GM19467 (cell line): ENCODE measurements at regions not wholly inside any gene's neighbourhood (a gene's known extent, or its start where the extent isn't known, plus 50 kb on each side); places are given as distances from the start of the nearest gene placed in this dataset.

Source experiments
- ATAC-seq: cut with Tn5 transposase; IDR thresholded peaks from one replicate; pipeline ENCODE4 v1.9.1; 2021; ENCODE audit warnings: mild to moderate bottlenecking, moderate library complexity; ENCODE audit not compliant: unreplicated experiment

GRCh38 chr14:29264865-29265264, 498.3 kb downstream of the FOXG1 start:
- no peak for ATAC-seq

DNA sequence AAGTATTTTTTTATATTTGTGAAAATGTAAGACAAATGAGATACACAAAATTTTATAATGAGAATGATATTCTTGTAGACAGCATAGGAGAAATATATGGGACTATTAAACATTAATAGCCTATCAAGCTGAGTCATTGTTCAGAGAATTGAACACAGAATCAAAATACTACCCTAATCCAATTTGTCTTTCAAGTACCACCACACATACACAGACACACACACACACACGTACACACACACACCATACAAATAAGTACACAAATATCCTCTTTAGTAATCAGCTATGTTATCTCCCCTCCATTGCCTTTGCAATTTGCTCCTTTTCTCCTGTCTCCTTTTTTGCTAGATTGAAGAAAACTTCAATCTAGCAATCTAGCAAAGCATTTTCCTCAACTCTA, 499.3 kb downstream of the FOXG1 start:
- no peak for ATAC-seq

- ATAC-seq = no peak
Measured at GRCh38 chr14:29271669-29272068, 505.1 kb downstream of the FOXG1 start.

DNA sequence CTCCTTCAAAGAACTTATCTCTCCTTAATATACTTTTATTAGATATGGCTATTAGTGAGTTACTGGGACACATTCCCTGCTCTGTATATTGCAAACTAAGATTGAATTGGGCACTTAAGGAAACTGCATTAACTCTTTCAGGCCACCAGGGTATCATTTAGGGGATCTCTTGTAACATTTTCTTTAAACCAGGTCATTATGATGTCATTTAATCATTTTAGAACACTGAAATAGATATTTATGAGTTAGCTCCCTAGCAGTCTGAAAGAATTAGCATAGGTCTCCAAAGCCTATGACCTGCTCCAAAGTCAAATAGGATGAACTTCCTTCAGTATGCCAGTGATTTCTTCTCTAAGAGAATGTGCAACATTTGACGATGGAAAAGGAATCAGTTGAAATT, 506.9 kb downstream of the FOXG1 start:
- no peak for ATAC-seq

- no peak for ATAC-seq
Measured at GRCh38 chr14:29274890-29275596, 508.5 kb downstream of the FOXG1 start.

DNA sequence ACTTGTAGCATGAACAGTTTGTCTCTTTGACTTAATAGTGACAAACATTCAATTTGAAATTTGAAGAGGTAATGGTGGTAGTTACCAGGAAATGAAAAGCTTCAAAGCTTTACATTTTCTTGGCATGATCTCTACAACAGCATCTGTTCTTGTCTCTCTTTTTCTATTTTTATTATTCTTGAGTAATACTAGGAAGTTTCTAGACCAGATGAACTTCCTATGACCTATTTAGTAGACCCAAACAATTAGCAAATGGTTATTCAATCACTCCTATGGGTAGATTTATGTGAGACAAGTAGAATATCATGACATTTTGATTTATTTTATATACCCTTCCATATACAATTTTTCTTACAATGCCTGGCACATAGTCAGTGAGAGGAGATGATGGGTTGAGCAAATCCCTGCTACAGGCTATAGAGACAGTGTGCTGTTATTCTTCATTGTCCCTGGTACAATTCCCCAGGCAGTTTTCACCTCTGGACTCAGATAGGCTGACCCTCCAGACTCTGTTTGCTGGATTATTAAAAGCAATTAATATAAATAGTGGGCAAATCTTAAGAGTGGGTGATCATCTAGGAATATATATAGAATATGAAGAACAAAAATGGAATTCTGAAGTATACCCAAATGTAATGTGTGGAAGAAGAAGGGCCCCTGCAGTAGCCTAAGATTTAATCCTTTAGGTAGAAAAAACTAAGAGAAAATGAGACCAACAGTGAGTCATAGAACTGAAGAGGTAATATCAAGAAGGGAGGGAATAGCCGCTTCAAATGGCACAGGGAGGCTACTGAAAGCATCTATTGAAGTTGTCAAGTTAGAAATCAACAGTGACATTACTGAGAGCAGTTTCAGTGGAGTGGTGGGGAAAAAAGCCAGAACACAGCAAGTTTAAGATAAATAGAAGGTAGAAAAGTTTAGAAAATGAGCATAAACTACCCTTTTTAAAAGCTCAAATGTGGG, 512.0 kb downstream of the FOXG1 start:
- ATAC-seq = no peak

- ATAC-seq = no peak
Measured at GRCh38 chr14:29282169-29282568, 515.6 kb downstream of the FOXG1 start.

- no peak for ATAC-seq
Measured at GRCh38 chr14:29290441-29290840, 523.9 kb downstream of the FOXG1 start.

GRCh38 chr14:29299372-29299771, 532.8 kb downstream of the FOXG1 start:
- ATAC-seq = no peak

GRCh38 chr14:29301571-29301970, 535.0 kb downstream of the FOXG1 start:
- no peak for ATAC-seq

DNA sequence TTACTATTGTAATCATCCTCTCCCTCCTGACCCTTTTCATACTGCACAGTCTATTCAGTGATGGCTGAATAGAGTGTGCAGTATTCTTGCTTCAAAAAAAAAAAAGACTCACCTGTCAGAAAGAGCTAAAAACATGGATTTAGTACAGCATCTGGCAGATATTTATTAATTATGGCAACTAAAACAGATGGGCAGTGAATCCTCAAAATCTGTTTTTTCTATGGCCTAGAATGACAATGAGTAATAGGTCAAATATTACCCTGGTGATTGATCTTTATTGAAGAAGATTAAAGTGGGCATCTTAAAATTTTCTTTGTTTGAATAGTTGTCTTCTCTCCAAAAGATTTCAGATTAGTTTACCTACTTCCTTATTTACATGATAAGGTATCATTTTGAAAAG, 543.6 kb downstream of the FOXG1 start:
- no peak for ATAC-seq

- ATAC-seq = no peak
Measured at GRCh38 chr14:29310757-29311156, 544.2 kb downstream of the FOXG1 start.

GRCh38 chr14:29311983-29312382, 545.4 kb downstream of the FOXG1 start:
- no peak for ATAC-seq

DNA sequence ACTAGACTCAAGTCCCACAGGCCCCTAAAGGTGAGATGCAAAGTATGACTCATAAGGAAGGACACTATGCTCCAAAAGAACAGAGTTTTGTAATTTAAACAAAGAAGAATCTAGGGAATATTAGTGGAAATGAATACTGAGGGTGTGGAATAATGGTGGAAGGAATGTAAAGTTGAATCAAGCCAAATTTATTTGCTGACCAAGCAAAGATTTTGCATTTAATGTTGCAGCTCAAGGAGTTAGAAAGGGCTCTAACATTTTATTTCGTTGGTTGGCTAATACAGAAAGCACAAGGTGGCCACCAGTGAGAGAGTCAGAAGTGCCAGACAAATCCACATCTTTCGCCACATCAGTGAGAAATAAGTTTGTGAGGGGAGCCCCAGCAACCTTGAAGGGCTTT, 550.3 kb downstream of the FOXG1 start:
- ATAC-seq = no peak

DNA sequence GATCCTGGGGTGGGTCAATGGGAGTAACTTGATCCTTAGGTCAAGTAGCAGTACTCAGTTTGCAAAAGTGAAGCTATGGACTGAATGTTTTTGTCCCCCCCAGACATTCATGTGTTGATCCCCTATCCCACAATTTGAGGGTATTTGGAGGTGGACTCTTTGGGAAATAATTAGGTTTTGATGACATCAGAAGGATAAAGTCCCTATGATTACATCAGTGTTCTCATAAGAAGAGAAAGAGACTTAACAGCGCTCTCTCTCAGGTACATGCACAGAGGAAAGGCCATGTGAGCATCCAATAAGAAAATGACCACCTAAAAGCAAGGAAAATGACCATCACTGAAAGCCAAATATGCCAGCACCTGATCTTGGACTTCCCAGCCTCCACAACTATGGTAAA, 550.8 kb downstream of the FOXG1 start:
- no peak for ATAC-seq

- ATAC-seq = no peak
Measured at GRCh38 chr14:29320286-29320685, 553.7 kb downstream of the FOXG1 start.

- ATAC-seq = no peak
Measured at GRCh38 chr14:29321646-29322045, 555.1 kb downstream of the FOXG1 start.

- no peak for ATAC-seq
Measured at GRCh38 chr14:29339494-29340172, 573.0 kb downstream of the FOXG1 start.

DNA sequence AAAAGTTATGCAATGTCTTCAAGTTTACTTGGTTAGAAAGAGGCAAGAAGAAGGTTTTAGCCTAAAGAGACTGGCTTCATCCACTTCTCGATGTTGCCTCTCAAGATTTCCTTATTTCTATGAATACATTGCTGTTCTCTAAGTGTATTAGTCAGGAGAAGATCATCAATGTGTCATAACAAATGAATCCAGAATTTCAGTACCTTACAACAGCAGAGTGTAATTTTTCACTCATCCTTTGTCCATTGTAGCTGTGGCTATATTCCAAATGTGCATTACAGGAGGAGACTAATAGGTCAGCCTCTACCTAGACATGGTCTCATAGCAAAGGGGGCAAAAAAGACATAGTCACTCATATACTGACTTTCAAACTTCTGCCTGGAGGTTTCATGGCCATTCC, 579.1 kb downstream of the PRKD1 start:
- ATAC-seq = no peak

DNA sequence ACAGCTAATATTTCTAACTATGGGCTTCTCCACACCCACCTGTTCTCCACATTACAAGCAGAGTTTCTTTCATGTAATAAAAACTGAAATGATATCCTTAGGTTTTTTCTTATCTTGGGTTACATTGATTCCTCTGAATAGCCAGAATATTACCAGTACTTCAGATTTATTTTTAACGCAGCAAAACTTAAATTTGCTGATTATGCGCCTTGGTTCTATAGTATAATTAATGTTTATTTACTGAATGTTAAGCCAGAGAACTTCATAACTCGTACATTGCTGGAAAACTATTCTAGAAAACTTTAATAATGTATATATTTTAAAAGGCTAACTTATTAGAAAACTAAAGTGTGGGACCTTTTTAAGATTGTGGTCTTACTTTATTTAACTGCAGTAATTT, 577.2 kb downstream of the PRKD1 start:
- no peak for ATAC-seq

- no peak for ATAC-seq
Measured at GRCh38 chr14:29351996-29352705, 575.5 kb downstream of the PRKD1 start.
